ENCODE measurements at regions not wholly inside any gene's neighbourhood (a gene's known extent, or its start where the extent isn't known, plus 50 kb on each side); places are given as distances from the start of the nearest gene placed in this dataset.

DNA sequence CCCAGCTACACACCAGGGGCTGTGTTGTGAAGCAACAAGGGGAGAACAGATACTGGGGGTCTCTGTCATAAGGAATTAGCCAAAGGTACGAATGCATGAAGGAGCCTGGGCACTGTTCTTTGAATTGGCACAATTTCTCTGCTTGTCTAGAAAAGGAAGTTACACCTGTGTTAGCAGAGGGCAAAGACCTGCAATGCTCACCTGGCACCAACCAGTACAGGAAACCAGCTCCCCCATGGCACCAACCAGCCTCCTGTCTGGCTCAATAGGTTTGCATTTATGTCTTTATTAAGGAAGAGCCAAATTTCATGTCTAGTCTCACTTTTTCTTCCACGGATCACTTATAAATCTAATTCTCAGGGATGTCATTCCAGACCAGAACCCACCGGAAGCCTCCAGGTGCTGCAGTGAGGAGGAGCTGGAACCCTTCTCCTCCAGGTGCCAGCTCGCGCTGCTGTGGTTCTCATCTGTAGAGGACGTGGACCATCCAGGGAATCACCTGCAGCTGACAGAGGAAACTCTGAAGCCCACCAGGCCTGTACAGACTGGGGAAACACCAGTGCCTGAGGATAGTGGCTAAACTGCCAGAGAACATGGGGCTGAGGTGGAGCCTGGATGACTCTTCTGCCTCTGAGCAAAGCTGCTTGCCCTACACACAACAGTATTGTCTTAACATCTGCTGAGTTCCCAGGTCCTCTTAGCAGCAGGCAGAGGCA lies 113.4 kb upstream of the TRIM2 start:
- Histone ChIP-seq H3K4me1 (ENCODE audit: control insufficient read depth, insufficient read depth, low read depth, low read length) (peaks cover 2% of the 10 kb centered on the region), H2BK5ac (ENCODE audit: low read depth, low read length, poor library complexity, severe bottlenecking) (no peak overlapping the region), H3K9ac (ENCODE audit: low read length) (no peak overlapping the region), H3K4me3 (ENCODE audit: insufficient read depth in 1 of 2, low read depth in 1 of 2, low read length in 2 of 2) (no peak overlapping the region), H3K9me3 (ENCODE audit: control insufficient read depth, low read length) (no peaks in the 10 kb centered on the region), H3K18ac (ENCODE audit: low read depth in 1 of 2, low read length in 2 of 2) (no peak overlapping the region), H2AFZ (ENCODE audit: low read depth, low read length) (no peak overlapping the region), H3K36me3 (ENCODE audit: control insufficient read depth in 1 of 2, insufficient read depth in 2 of 2, low read depth in 1 of 2, low read length in 2 of 2) (no peaks in the 10 kb centered on the region), H3K4me2 (ENCODE audit: low read length, poor library complexity, severe bottlenecking) (no peak overlapping the region), H2BK120ac (ENCODE audit: low read depth, low read length) (no peak overlapping the region), H4K8ac (ENCODE audit: low read length) (no peak overlapping the region), H2AK5ac (ENCODE audit: low read length, severe bottlenecking) (no peak overlapping the region), H3K79me1 (replicated peaks; ENCODE audit: low read length, poor library complexity, severe bottlenecking) (no peaks in the 10 kb centered on the region), H2BK12ac (ENCODE audit: low read length in 2 of 2) (no peak overlapping the region), H3K27me3 (ENCODE audit: control insufficient read depth in 1 of 2, insufficient read depth in 1 of 2, low read length in 2 of 2) (peaks cover 0 to 47% of the 10 kb centered on the region in 2 experiments), H3K14ac (ENCODE audit: low read length in 2 of 2) (no peak overlapping the region), H4K91ac (ENCODE audit: low read length) (no peak overlapping the region), H2BK15ac (ENCODE audit: low read depth, poor library complexity, severe bottlenecking) (no peak overlapping the region), H3K4ac (ENCODE audit: low read depth in 1 of 2, low read length in 2 of 2) (no peak overlapping the region), H3K23ac (ENCODE audit: low read length in 2 of 2) (no peak overlapping the region), H3K27ac (ENCODE audit: low read length, poor library complexity, severe bottlenecking) (no peak overlapping the region)
- 83% methylated on average over 5 of the region's 6 CpGs for WGBS
- no peak for DNase-seq

DNA sequence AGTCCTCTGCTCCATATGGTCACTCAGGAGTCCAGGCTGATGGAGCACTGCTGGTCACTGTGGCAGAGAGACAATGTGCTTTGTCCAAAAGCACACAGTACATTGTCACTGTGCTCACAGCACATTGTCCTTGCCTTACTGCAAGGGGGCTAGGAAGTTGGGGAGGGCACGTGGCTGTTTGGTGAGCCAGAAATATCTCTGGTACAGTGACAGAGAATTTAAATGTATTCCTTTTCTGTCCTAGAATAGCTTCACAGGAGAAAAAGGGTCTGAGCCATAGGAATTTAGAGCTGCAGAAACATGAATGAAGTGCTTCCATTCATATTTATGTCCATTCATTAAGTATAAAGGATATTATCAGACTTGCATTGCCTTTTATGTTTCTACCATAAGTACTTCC lies 110.8 kb upstream of the TRIM2 start:
- Histone ChIP-seq H4K8ac (ENCODE audit: low read length) (no peak overlapping the region), H4K91ac (ENCODE audit: low read length) (no peak overlapping the region), H3K27me3 (ENCODE audit: control insufficient read depth in 1 of 2, insufficient read depth in 1 of 2, low read length in 2 of 2) (peaks cover 0 to 34% of the 10 kb centered on the region in 2 experiments), H2BK120ac (ENCODE audit: low read depth, low read length) (no peak overlapping the region), H3K27ac (ENCODE audit: low read length, poor library complexity, severe bottlenecking) (no peak overlapping the region), H3K36me3 (ENCODE audit: control insufficient read depth in 1 of 2, insufficient read depth in 2 of 2, low read depth in 1 of 2, low read length in 2 of 2) (no peaks in the 10 kb centered on the region), H3K9ac (ENCODE audit: low read length) (no peak overlapping the region), H2AK5ac (ENCODE audit: low read length, severe bottlenecking) (no peak overlapping the region), H2BK5ac (ENCODE audit: low read depth, low read length, poor library complexity, severe bottlenecking) (no peak overlapping the region), H3K14ac (ENCODE audit: low read length in 2 of 2) (no peak overlapping the region), H3K4me2 (ENCODE audit: low read length, poor library complexity, severe bottlenecking) (no peak overlapping the region), H2BK15ac (ENCODE audit: low read depth, poor library complexity, severe bottlenecking) (no peak overlapping the region), H2AFZ (ENCODE audit: low read depth, low read length) (no peak overlapping the region), H2BK12ac (ENCODE audit: low read length in 2 of 2) (no peak overlapping the region), H3K4me1 (ENCODE audit: control insufficient read depth, insufficient read depth, low read depth, low read length) (peaks cover 2% of the 10 kb centered on the region), H3K23ac (ENCODE audit: low read length in 2 of 2) (no peak overlapping the region), H3K4me3 (ENCODE audit: insufficient read depth in 1 of 2, low read depth in 1 of 2, low read length in 2 of 2) (no peak overlapping the region), H3K79me1 (replicated peaks; ENCODE audit: low read length, poor library complexity, severe bottlenecking) (no peaks in the 10 kb centered on the region), H3K18ac (ENCODE audit: low read depth in 1 of 2, low read length in 2 of 2) (no peak overlapping the region), H3K9me3 (ENCODE audit: control insufficient read depth, low read length) (no peaks in the 10 kb centered on the region), H3K4ac (ENCODE audit: low read depth in 1 of 2, low read length in 2 of 2) (no peak overlapping the region)
- 88% methylated on average over 1 of the region's 1 CpG for WGBS
- no peak for DNase-seq

DNA sequence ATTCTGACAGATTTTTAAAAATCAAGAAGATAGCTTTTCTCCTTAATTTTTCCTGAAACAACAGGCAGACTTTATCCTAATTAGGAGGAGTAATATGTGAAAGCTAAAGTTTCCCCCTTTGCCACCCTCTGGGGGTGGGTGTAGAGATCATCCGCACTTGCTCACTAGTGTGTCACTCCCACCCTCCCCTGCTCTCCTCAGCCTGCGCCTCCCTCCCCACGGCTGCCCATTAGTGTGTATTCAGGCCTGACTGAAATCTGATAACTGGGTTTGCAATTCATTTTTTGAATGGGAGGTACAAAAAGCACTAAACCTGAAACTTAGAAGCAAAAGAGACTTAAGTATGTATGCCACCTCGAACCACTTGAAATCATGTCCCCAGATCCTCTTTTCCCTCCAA lies 110.4 kb upstream of the TRIM2 start:
- no peak overlapping the region for H2AK5ac ChIP-seq (ENCODE audit: low read length, severe bottlenecking)
- H3K18ac ChIP-seq (ENCODE audit: low read depth in 1 of 2, low read length in 2 of 2): no peak overlapping the region
- no peak overlapping the region for H3K4me3 ChIP-seq (ENCODE audit: insufficient read depth in 1 of 2, low read depth in 1 of 2, low read length in 2 of 2)
- H3K9me3 ChIP-seq (ENCODE audit: control insufficient read depth, low read length): no peaks in the 10 kb centered on the region
- no peak overlapping the region for H3K4ac ChIP-seq (ENCODE audit: low read depth in 1 of 2, low read length in 2 of 2)
- no peak overlapping the region for H4K91ac ChIP-seq (ENCODE audit: low read length)
- no peak overlapping the region for H3K14ac ChIP-seq (ENCODE audit: low read length in 2 of 2)
- WGBS: 60% methylated on average over 1 of the region's 4 CpGs
- H2BK5ac ChIP-seq (ENCODE audit: low read depth, low read length, poor library complexity, severe bottlenecking): no peak overlapping the region
- H2BK12ac ChIP-seq (ENCODE audit: low read length in 2 of 2): no peak overlapping the region
- peaks cover 2% of the 10 kb centered on the region for H3K4me1 ChIP-seq (ENCODE audit: control insufficient read depth, insufficient read depth, low read depth, low read length)
- no peak overlapping the region for H3K4me2 ChIP-seq (ENCODE audit: low read length, poor library complexity, severe bottlenecking)
- DNase-seq: no peak
- H2BK120ac ChIP-seq (ENCODE audit: low read depth, low read length): no peak overlapping the region
- H3K23ac ChIP-seq (ENCODE audit: low read length in 2 of 2): no peak overlapping the region
- H3K36me3 ChIP-seq (ENCODE audit: control insufficient read depth in 1 of 2, insufficient read depth in 2 of 2, low read depth in 1 of 2, low read length in 2 of 2): no peaks in the 10 kb centered on the region
- H2BK15ac ChIP-seq (ENCODE audit: low read depth, poor library complexity, severe bottlenecking): no peak overlapping the region
- H4K8ac ChIP-seq (ENCODE audit: low read length): no peak overlapping the region
- H3K9ac ChIP-seq (ENCODE audit: low read length): no peak overlapping the region
- H3K27me3 ChIP-seq (ENCODE audit: control insufficient read depth in 1 of 2, insufficient read depth in 1 of 2, low read length in 2 of 2): peaks cover 0 to 32% of the 10 kb centered on the region in 2 experiments
- H3K79me1 ChIP-seq (replicated peaks; ENCODE audit: low read length, poor library complexity, severe bottlenecking): no peaks in the 10 kb centered on the region
- H2AFZ ChIP-seq (ENCODE audit: low read depth, low read length): no peak overlapping the region
- H3K27ac ChIP-seq (ENCODE audit: low read length, poor library complexity, severe bottlenecking): no peak overlapping the region

- Histone ChIP-seq H3K27ac (ENCODE audit: low read length, poor library complexity, severe bottlenecking) (no peak overlapping the region), H2BK15ac (ENCODE audit: low read depth, poor library complexity, severe bottlenecking) (no peak overlapping the region), H3K79me1 (replicated peaks; ENCODE audit: low read length, poor library complexity, severe bottlenecking) (no peaks in the 10 kb centered on the region), H2AK5ac (ENCODE audit: low read length, severe bottlenecking) (no peak overlapping the region), H3K27me3 (ENCODE audit: control insufficient read depth in 1 of 2, insufficient read depth in 1 of 2, low read length in 2 of 2) (peaks cover 0 to 34% of the 10 kb centered on the region in 2 experiments), H2BK120ac (ENCODE audit: low read depth, low read length) (no peak overlapping the region), H3K4ac (ENCODE audit: low read depth in 1 of 2, low read length in 2 of 2) (no peak overlapping the region), H3K18ac (ENCODE audit: low read depth in 1 of 2, low read length in 2 of 2) (no peak overlapping the region), H3K4me2 (ENCODE audit: low read length, poor library complexity, severe bottlenecking) (no peak overlapping the region), H4K91ac (ENCODE audit: low read length) (no peak overlapping the region), H3K4me3 (ENCODE audit: insufficient read depth in 1 of 2, low read depth in 1 of 2, low read length in 2 of 2) (no peak overlapping the region), H3K23ac (ENCODE audit: low read length in 2 of 2) (no peak overlapping the region), H2BK5ac (ENCODE audit: low read depth, low read length, poor library complexity, severe bottlenecking) (no peak overlapping the region), H3K9me3 (ENCODE audit: control insufficient read depth, low read length) (no peaks in the 10 kb centered on the region), H2AFZ (ENCODE audit: low read depth, low read length) (no peak overlapping the region), H2BK12ac (ENCODE audit: low read length in 2 of 2) (no peak overlapping the region), H3K14ac (ENCODE audit: low read length in 2 of 2) (no peak overlapping the region), H4K8ac (ENCODE audit: low read length) (no peak overlapping the region), H3K4me1 (ENCODE audit: control insufficient read depth, insufficient read depth, low read depth, low read length) (peaks cover 2% of the 10 kb centered on the region), H3K9ac (ENCODE audit: low read length) (no peak overlapping the region), H3K36me3 (ENCODE audit: control insufficient read depth in 1 of 2, insufficient read depth in 2 of 2, low read depth in 1 of 2, low read length in 2 of 2) (no peaks in the 10 kb centered on the region)
- WGBS: 91% methylated on average over 3 of the region's 3 CpGs
- no peak for DNase-seq
These were observed 109.8 kb upstream of the TRIM2 start for GRCh38 chr4:153094435-153094834.

Data from mesenchymal stem cell (in vitro differentiated cells and primary cell).